ENCODE measurements at regions not wholly inside any gene's neighbourhood (a gene's known extent, or its start where the extent isn't known, plus 50 kb on each side); places are given as distances from the start of the nearest gene placed in this dataset.

- Mint-ChIP-seq H3K27ac (ENCODE audit: unreplicated experiment) (no peak overlapping the region), H3K4me3 (ENCODE audit: unreplicated experiment) (no peak overlapping the region), H3K27me3 (ENCODE audit: insufficient read depth, unreplicated experiment) (no peaks in the 10 kb centered on the region), H3K9me3 (ENCODE audit: unreplicated experiment) (no peaks in the 10 kb centered on the region), H3K36me3 (ENCODE audit: insufficient read depth, unreplicated experiment) (no peaks in the 10 kb centered on the region), H3K4me1 (ENCODE audit: low read depth, unreplicated experiment) (peaks cover 10% of the 10 kb centered on the region)
- H3K36me3 ChIP-seq (ENCODE audit: control insufficient read depth, insufficient read depth, low read length), result no peaks in the 10 kb centered on the region
- no TSS peak for BruUV-seq (replicated peaks)
- DNase-seq, result no peak
- H3K4me3 ChIP-seq (ENCODE audit: low read depth, low read length), result no peak overlapping the region
- no peaks in the 10 kb centered on the region for H3K4me1 ChIP-seq
- TF ChIP-seq CTCF (IDR thresholded peaks at IDR 0.05; ENCODE audit: insufficient read depth in 1 of 2, low read depth in 1 of 2, low read length in 1 of 2, severe bottlenecking in 1 of 2, unreplicated experiment in 1 of 2), result no peak
- ChIA-PET CTCF (no interaction called here), POLR2A (no interaction called here)
- no peaks in the 10 kb centered on the region for H3K27me3 ChIP-seq (replicated peaks; ENCODE audit: control insufficient read depth, insufficient read depth, low read length)
- intact Hi-C loops (cut with micrococcal nuclease; ENCODE audit: unreplicated experiment), result no loop called here
- H3K9me3 ChIP-seq, result no peaks in the 10 kb centered on the region
These were observed 83.7 kb upstream of the ARMC2 start for GRCh38 chr6:108764580-108764950.

GRCh38 chr6:108765495-108765894 lies 82.7 kb upstream of the ARMC2 start:
- intact Hi-C loops (cut with micrococcal nuclease; ENCODE audit: unreplicated experiment), result no loop called here
- Histone ChIP-seq H3K4me1 (no peaks in the 10 kb centered on the region), H3K36me3 (ENCODE audit: control insufficient read depth, insufficient read depth, low read length) (no peaks in the 10 kb centered on the region), H3K4me3 (ENCODE audit: low read depth, low read length) (no peak overlapping the region), H3K27me3 (replicated peaks; ENCODE audit: control insufficient read depth, insufficient read depth, low read length) (no peaks in the 10 kb centered on the region), H3K9me3 (no peaks in the 10 kb centered on the region)
- Mint-ChIP-seq H3K36me3 (ENCODE audit: insufficient read depth, unreplicated experiment) (no peaks in the 10 kb centered on the region), H3K27me3 (ENCODE audit: insufficient read depth, unreplicated experiment) (no peaks in the 10 kb centered on the region), H3K4me1 (ENCODE audit: low read depth, unreplicated experiment) (peaks cover 10% of the 10 kb centered on the region), H3K27ac (ENCODE audit: unreplicated experiment) (no peak overlapping the region), H3K4me3 (ENCODE audit: unreplicated experiment) (no peak overlapping the region), H3K9me3 (ENCODE audit: unreplicated experiment) (no peaks in the 10 kb centered on the region)
- TF ChIP-seq CTCF (IDR thresholded peaks at IDR 0.05; ENCODE audit: insufficient read depth in 1 of 2, low read depth in 1 of 2, low read length in 1 of 2, severe bottlenecking in 1 of 2, unreplicated experiment in 1 of 2), result no peak
- ChIA-PET CTCF (no interaction called here), POLR2A (interaction anchor here (0.6 kb wide), 1 partner anchor 104 kb away, joined by 4 read pairs; no protein-coding TSS in a partner anchor)
- BruUV-seq (replicated peaks), result no TSS peak
- DNase-seq, result no peak

GRCh38 chr6:108766419-108766818 lies 81.8 kb upstream of the ARMC2 start:
- BruUV-seq (replicated peaks), result no TSS peak
- H3K4me1 Mint-ChIP-seq (ENCODE audit: low read depth, unreplicated experiment), result peaks cover 2% of the 10 kb centered on the region
- CTCF ChIA-PET, result no interaction called here
- no peak overlapping the region for H3K4me3 Mint-ChIP-seq (ENCODE audit: unreplicated experiment)
- POLR2A ChIA-PET, result no interaction called here
- TF ChIP-seq CTCF (IDR thresholded peaks at IDR 0.05; ENCODE audit: insufficient read depth in 1 of 2, low read depth in 1 of 2, low read length in 1 of 2, severe bottlenecking in 1 of 2, unreplicated experiment in 1 of 2), result no peak
- Histone ChIP-seq H3K27me3 (replicated peaks; ENCODE audit: control insufficient read depth, insufficient read depth, low read length) (no peaks in the 10 kb centered on the region), H3K36me3 (ENCODE audit: control insufficient read depth, insufficient read depth, low read length) (no peaks in the 10 kb centered on the region), H3K9me3 (no peaks in the 10 kb centered on the region), H3K4me1 (no peaks in the 10 kb centered on the region), H3K4me3 (ENCODE audit: low read depth, low read length) (no peak overlapping the region)
- intact Hi-C loops (cut with micrococcal nuclease; ENCODE audit: unreplicated experiment), result no loop called here
- no peak overlapping the region for H3K27ac Mint-ChIP-seq (ENCODE audit: unreplicated experiment)
- no peak for DNase-seq
- no peaks in the 10 kb centered on the region for H3K27me3 Mint-ChIP-seq (ENCODE audit: insufficient read depth, unreplicated experiment)
- H3K9me3 Mint-ChIP-seq (ENCODE audit: unreplicated experiment), result no peaks in the 10 kb centered on the region
- no peaks in the 10 kb centered on the region for H3K36me3 Mint-ChIP-seq (ENCODE audit: insufficient read depth, unreplicated experiment)

Data from Caco-2 (cell line).